OCI-LY7 (cell line): ENCODE measurements at regions not wholly inside any gene's neighbourhood (a gene's known extent, or its start where the extent isn't known, plus 50 kb on each side); places are given as distances from the start of the nearest gene placed in this dataset.

ENCODE experiments used
- BruUV-seq: library from RNA; stranded (reverse); fragments of 400-500 nt; replicated peaks from 2 replicates; lab custom pipeline; 2021; lab: Mats Ljungman, UMichigan
- CTCF ChIA-PET: fragments of 300-600 bp; sonication (Branson Sonifier 250); formaldehyde crosslinking; loops from one replicate; lab custom pipeline; 2022; ENCODE audit warnings: antibody characterized with exemption; ENCODE audit not compliant: unreplicated experiment; lab: Charles Lee
- POLR2A ChIA-PET: fragments of 300-600 bp; sonication (Branson Sonifier 250); formaldehyde crosslinking; loops from one replicate; lab custom pipeline; 2022; ENCODE audit warnings: antibody characterized with exemption; lab: Charles Lee
- DNase-seq: peaks from one replicate; pipeline ENCODE4 v3.0.0-alpha.2; 2015; ENCODE audit warnings: low spot score
- H2AFZ ChIP-seq: fragments of 200-600 bp; sonication (generic), shearing (Covaris generic); 2 replicates; pipeline ENCODE4 v1.6.1; 2014; ENCODE audit warnings: mild to moderate bottlenecking, antibody characterized with exemption, low read length, moderate library complexity
- H3K27ac ChIP-seq: fragments of 200-600 bp; sonication (generic); 2 replicates; pipeline ENCODE4 v1.5.1; 2014; ENCODE audit warnings: mixed run types, low read depth, mild to moderate bottlenecking, moderate library complexity, low read length, inconsistent platforms; ENCODE audit not compliant: poor library complexity, severe bottlenecking
- H3K36me3 ChIP-seq: fragments of 200-600 bp; sonication (generic); 2 replicates; pipeline ENCODE4 v1.6.1; 2014; ENCODE audit warnings: mild to moderate bottlenecking, antibody characterized with exemption, low read length, moderate library complexity, mixed read lengths; ENCODE audit not compliant: insufficient read depth
- H3K4me1 ChIP-seq: fragments of 200-600 bp; sonication (generic); 2 replicates; pipeline ENCODE4 v1.5.1; 2014; ENCODE audit warnings: mild to moderate bottlenecking, low read length; ENCODE audit not compliant: insufficient read depth, poor library complexity, severe bottlenecking
- H3K4me2 ChIP-seq: fragments of 200-600 bp; sonication (generic); 2 replicates; pipeline ENCODE4 v1.6.1; 2014; ENCODE audit warnings: mild to moderate bottlenecking, low read length
- H3K4me3 ChIP-seq: fragments of 200-600 bp; sonication (generic); 2 replicates; pipeline ENCODE4 v1.5.1; 2014; ENCODE audit warnings: mild to moderate bottlenecking, low read depth, low read length; ENCODE audit not compliant: poor library complexity, severe bottlenecking
- H3K79me2 ChIP-seq: fragments of 200-600 bp; sonication (generic); 2 replicates; pipeline ENCODE4 v1.6.1; 2016; ENCODE audit warnings: low read depth, mild to moderate bottlenecking, low read length, moderate library complexity, mixed read lengths; ENCODE audit not compliant: insufficient read depth
- H3K9me2 ChIP-seq: fragments of 200-600 bp; sonication (generic); 2 replicates; pipeline ENCODE4 v1.6.1; 2016; ENCODE audit warnings: mild to moderate bottlenecking, low read length, mixed read lengths; ENCODE audit not compliant: insufficient read depth
- H3K9me3 ChIP-seq: fragments of 200-600 bp; sonication (generic); 2 replicates; pipeline ENCODE4 v1.6.1; 2014; ENCODE audit warnings: mild to moderate bottlenecking, mixed run types, low read length, mixed read lengths
- H4K20me1 ChIP-seq: fragments of 200-600 bp; sonication (generic); 2 replicates; pipeline ENCODE4 v1.6.1; 2014; ENCODE audit warnings: mild to moderate bottlenecking, antibody characterized with exemption, low read length, moderate library complexity, mixed read lengths; ENCODE audit not compliant: insufficient read depth
- CTCF ChIP-seq: fragments of 200-600 bp; sonication (generic); conservative IDR thresholded peaks from 2 replicates; pipeline ENCODE4 v1.5.1; 2014; ENCODE audit warnings: mild to moderate bottlenecking, antibody characterized with exemption, low read length, moderate library complexity, mixed read lengths
- EZH2phosphoT487 ChIP-seq: fragments of 200-600 bp; sonication (generic); IDR thresholded peaks from 2 replicates; pipeline ENCODE4 v1.6.1; 2018; ENCODE audit warnings: low read depth, borderline replicate concordance, mild to moderate bottlenecking, mixed run types, antibody characterized with exemption, low read length, moderate library complexity, mixed read lengths
- intact Hi-C: fragments of 100-400 bp; cut with micrococcal nuclease; formaldehyde crosslinking; loops from one replicate; pipeline ENCODE4 v1.10.0; 2022; ENCODE audit not compliant: unreplicated experiment

GRCh38 chr16:64445245-64445644, 676.6 kb downstream of the CDH11 start:
- Histone ChIP-seq H3K4me2 (no peak overlapping the region), H3K4me3 (no peak overlapping the region), H3K79me2 (no peaks in the 10 kb centered on the region), H3K9me2 (0 out of 2 replicates have a peak, but pooled peaks cover 2% of the 10 kb centered on the region), H3K9me3 (peaks cover 2% of the 10 kb centered on the region; the same call in 1 of the 2 replicates), H3K36me3 (no peaks in the 10 kb centered on the region; the same call in 1 of the 2 replicates), H3K27ac (no peak overlapping the region), H4K20me1 (no peaks in the 10 kb centered on the region), H2AFZ (no peak overlapping the region), H3K4me1 (no peaks in the 10 kb centered on the region)
- no TSS peak for BruUV-seq
- ChIA-PET CTCF (no interaction called here), POLR2A (interaction anchor here (0.6 to 0.9 kb wide), 2 partner anchors 9 to 343 kb away, joined by 3 to 4 read pairs; no protein-coding TSS in a partner anchor)
- intact Hi-C loops, result no loop called here
- TF ChIP-seq CTCF, result no peak
- TF ChIP-seq EZH2phosphoT487, result no peak
- DNase-seq, result no peak

- TF ChIP-seq CTCF (no peak), EZH2phosphoT487 (no peak)
- H3K27ac ChIP-seq, result no peak overlapping the region
- no peaks in the 10 kb centered on the region for H3K9me3 ChIP-seq
- H3K4me2 ChIP-seq, result no peak overlapping the region
- 0 out of 2 replicates have a peak, but pooled peaks cover 2% of the 10 kb centered on the region for H3K9me2 ChIP-seq
- intact Hi-C loops, result no loop called here
- H3K4me3 ChIP-seq, result no peak overlapping the region
- no peaks in the 10 kb centered on the region for H4K20me1 ChIP-seq
- BruUV-seq, result no TSS peak
- H3K4me1 ChIP-seq, result peaks cover 6% of the 10 kb centered on the region
- ChIA-PET POLR2A (interaction anchor here (1.5 kb wide), 1 partner anchor 8 kb away, joined by 3 read pairs; no protein-coding TSS in a partner anchor), CTCF (no interaction called here)
- no peaks in the 10 kb centered on the region for H3K79me2 ChIP-seq
- no peak overlapping the region for H2AFZ ChIP-seq
- DNase-seq, result no peak
- no peaks in the 10 kb centered on the region for H3K36me3 ChIP-seq
Measured at GRCh38 chr16:64440421-64440831, 681.4 kb downstream of the CDH11 start.

- peaks cover 6% of the 10 kb centered on the region for H3K4me1 ChIP-seq
- H2AFZ ChIP-seq, result no peak overlapping the region
- TF ChIP-seq EZH2phosphoT487 (no peak), CTCF (no peak)
- no peaks in the 10 kb centered on the region for H3K79me2 ChIP-seq
- no peaks in the 10 kb centered on the region for H3K36me3 ChIP-seq
- no peaks in the 10 kb centered on the region for H3K9me3 ChIP-seq
- no peak overlapping the region for H3K4me3 ChIP-seq
- ChIA-PET CTCF (no interaction called here), POLR2A (interaction anchor here (0.8 to 1.5 kb wide), 2 partner anchors 8 to 29 kb away, joined by 3 to 4 read pairs; no protein-coding TSS in a partner anchor)
- no peak overlapping the region for H3K27ac ChIP-seq
- H4K20me1 ChIP-seq, result no peaks in the 10 kb centered on the region
- no peak for DNase-seq
- no TSS peak for BruUV-seq
- H3K4me2 ChIP-seq, result no peak overlapping the region
- intact Hi-C loops, result no loop called here
- H3K9me2 ChIP-seq, result 0 out of 2 replicates have a peak, but pooled peaks cover 2% of the 10 kb centered on the region
Measured at GRCh38 chr16:64440005-64440404, 681.9 kb downstream of the CDH11 start.
